MG63 (cell line): ENCODE measurements at regions not wholly inside any gene's neighbourhood (a gene's known extent, or its start where the extent isn't known, plus 50 kb on each side); places are given as distances from the start of the nearest gene placed in this dataset.

Experiments
- DNase-seq: peaks from one replicate; pipeline ENCODE4 v3.0.0-alpha.2; 2020
- H3K27me3 ChIP-seq: fragments of 250-450 bp; sonication (Bioruptor Pico); 2 replicates; pipeline ENCODE4 v1.5.1; 2020; ENCODE audit warnings: mild to moderate bottlenecking, moderate library complexity
- H3K36me3 ChIP-seq: fragments of 250-450 bp; sonication (Bioruptor Pico); 2 replicates; pipeline ENCODE4 v1.5.1; 2020; ENCODE audit warnings: mild to moderate bottlenecking, moderate library complexity
- H3K4me3 ChIP-seq: fragments of 250-450 bp; sonication (Bioruptor Pico); 2 replicates; pipeline ENCODE4 v1.5.1; 2020; ENCODE audit warnings: mild to moderate bottlenecking, moderate library complexity
- H3K9me3 ChIP-seq: fragments of 250-450 bp; sonication (Bioruptor Pico); 2 replicates; pipeline ENCODE4 v1.5.1; 2020; ENCODE audit warnings: mild to moderate bottlenecking, moderate library complexity

DNA sequence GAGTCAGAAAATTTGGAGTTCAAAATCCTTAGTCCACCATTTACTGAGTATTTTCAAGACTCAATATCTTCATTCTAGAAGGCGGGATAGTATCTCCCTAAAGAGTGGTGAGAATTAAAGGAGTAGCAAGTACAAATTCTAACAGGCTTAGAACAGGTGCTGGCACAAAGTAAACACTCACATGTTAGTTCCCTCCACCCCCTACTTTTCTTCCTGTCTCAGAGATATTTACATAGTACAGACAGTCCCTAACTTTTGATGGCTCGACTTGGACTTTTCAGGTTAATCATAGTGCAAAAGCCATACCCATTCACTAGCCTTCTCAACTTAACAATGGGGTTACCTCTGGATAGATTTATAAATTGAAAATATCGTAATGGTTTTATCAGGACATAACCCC lies 476.2 kb upstream of the RASGRP1 start:
- no peaks in the 10 kb centered on the region for H3K9me3 ChIP-seq
- H3K36me3 ChIP-seq: no peaks in the 10 kb centered on the region
- no peaks in the 10 kb centered on the region for H3K27me3 ChIP-seq
- H3K4me3 ChIP-seq: no peak overlapping the region
- DNase-seq: no peak

GRCh38 chr15:39041979-39042495 lies 477.4 kb upstream of the RASGRP1 start:
- H3K36me3 ChIP-seq: no peaks in the 10 kb centered on the region
- no peaks in the 10 kb centered on the region for H3K9me3 ChIP-seq
- no peak overlapping the region for H3K4me3 ChIP-seq
- no peaks in the 10 kb centered on the region for H3K27me3 ChIP-seq
- DNase-seq: no peak

- H3K4me3 ChIP-seq: no peak overlapping the region
- no peaks in the 10 kb centered on the region for H3K27me3 ChIP-seq
- H3K36me3 ChIP-seq: no peaks in the 10 kb centered on the region
- no peak for DNase-seq
- peaks cover 18% of the 10 kb centered on the region for H3K9me3 ChIP-seq
Observed at GRCh38 chr15:39051626-39052322, 487.2 kb upstream of the RASGRP1 start.

DNA sequence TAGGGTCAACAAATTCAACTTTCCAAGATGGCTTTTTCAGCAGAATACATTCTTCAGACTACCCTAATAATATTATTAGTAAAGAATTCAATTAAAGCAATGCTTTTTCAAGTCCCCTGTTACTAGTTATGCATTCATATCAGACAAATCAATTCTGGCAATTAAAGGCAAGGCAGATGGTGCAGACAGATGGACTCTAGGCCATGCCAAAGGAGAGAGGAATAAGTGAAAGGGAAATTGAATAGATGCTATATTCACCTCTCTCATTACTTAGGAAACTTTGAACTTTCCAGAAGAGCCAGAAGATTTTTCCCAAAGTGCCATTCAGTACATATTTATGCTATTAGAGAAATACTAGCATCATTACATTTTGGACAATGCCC lies 487.7 kb upstream of the RASGRP1 start:
- Histone ChIP-seq H3K4me3 (no peak overlapping the region), H3K9me3 (peaks cover 18% of the 10 kb centered on the region), H3K27me3 (no peaks in the 10 kb centered on the region), H3K36me3 (no peaks in the 10 kb centered on the region)
- no peak for DNase-seq

DNA sequence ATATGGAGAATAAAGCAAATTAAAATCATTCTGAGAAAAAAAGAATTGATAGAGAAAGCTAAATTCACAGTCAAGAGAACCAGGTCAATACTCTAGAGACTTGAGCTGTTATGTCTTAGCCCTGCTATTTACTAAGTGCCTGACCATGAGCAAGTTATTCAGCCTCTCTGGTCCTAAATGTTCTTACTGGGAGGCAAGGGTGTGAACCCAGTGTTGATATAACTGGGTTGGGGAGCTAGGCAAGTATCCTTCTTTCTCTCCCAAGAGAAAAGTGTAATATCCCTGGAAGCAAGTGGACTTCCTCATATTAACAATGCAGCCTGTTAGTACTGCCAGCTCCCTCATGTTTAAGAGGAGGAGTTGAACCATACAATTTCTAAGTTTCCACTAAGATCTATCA lies 488.9 kb upstream of the RASGRP1 start:
- DNase-seq: no peak
- Histone ChIP-seq H3K27me3 (no peaks in the 10 kb centered on the region), H3K4me3 (no peak overlapping the region), H3K9me3 (peaks cover 17% of the 10 kb centered on the region), H3K36me3 (no peaks in the 10 kb centered on the region)

DNA sequence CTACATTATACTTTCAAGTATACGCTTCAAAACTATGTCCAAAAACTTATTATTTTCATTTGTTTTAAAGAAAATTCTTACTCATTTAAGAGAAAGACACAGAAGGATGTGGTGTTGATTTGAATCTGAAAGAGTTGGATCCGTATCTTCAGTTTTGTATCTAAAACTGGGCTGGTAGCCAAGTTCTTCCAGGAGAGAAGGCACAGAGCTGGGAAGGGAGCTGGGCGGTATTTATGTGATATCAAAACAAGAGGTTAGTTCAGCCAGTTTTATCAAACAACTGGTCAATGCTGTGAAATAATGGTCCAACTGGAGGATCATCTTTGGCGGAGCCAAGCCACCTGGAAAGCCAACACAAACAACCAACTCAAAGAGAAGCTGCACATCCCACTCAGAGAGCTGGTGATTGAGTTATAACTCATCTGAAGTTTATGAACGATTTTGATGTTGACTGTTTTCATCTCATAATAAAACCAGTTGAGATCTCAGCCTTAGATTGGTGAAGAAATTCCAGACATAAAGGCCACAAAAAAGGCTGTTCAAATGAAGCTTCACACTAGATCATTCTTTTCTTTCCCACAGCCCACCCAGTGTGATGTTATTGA lies 489.6 kb upstream of the RASGRP1 start:
- Histone ChIP-seq H3K27me3 (no peaks in the 10 kb centered on the region), H3K36me3 (no peaks in the 10 kb centered on the region), H3K4me3 (no peak overlapping the region), H3K9me3 (peaks cover 11% of the 10 kb centered on the region; the same call in 1 of the 2 replicates)
- DNase-seq: peak; percentile 17

DNA sequence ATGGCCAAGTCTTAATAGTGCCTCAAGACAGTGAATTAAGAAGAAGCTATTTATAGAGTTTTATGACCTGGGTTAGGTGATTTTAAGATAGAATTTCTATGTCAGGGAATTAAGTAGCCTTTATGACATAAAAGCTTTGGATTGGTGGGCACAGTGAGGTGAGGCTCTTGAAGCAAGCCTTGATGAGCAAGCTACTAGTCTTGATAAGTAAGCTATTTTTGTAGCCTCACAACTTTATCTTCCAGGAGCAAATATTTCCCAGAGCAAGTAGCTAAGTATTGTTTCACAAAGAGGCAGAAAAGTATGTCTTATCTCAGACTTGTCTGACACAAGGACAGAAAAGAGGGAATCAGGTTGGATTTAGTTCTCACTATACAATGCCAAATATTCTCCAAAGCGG lies 491.7 kb upstream of the RASGRP1 start:
- H3K9me3 ChIP-seq: no peaks in the 10 kb centered on the region; the same call in 1 of the 2 replicates
- no peaks in the 10 kb centered on the region for H3K36me3 ChIP-seq
- H3K27me3 ChIP-seq: no peaks in the 10 kb centered on the region
- no peak overlapping the region for H3K4me3 ChIP-seq
- no peak for DNase-seq

- Histone ChIP-seq H3K4me3 (no peak overlapping the region), H3K9me3 (no peaks in the 10 kb centered on the region; the same call in 1 of the 2 replicates), H3K36me3 (no peaks in the 10 kb centered on the region), H3K27me3 (no peaks in the 10 kb centered on the region)
- no peak for DNase-seq
Observed at GRCh38 chr15:39058351-39059131, 493.9 kb upstream of the RASGRP1 start.

DNA sequence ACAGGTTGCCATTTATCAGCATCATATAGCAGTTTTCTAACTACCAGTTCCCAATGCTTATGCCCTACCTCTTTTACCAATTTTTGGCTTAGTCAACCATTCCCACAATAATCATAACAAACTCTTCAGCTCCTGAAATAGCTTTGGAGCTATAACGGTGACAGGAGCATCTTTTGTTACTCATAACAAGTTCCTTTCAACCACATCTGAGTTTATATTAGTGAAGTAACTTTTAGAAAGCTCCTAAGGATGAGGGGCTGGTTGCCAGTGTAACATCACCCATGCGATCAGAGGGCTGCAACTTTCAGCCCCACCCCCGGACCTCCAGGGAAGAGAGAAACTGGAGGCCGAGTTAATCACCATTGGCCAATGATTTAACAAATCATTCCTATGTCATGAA lies 495.3 kb upstream of the RASGRP1 start:
- DNase-seq: no peak
- Histone ChIP-seq H3K9me3 (no peaks in the 10 kb centered on the region), H3K36me3 (no peaks in the 10 kb centered on the region), H3K4me3 (no peak overlapping the region), H3K27me3 (no peaks in the 10 kb centered on the region)

DNA sequence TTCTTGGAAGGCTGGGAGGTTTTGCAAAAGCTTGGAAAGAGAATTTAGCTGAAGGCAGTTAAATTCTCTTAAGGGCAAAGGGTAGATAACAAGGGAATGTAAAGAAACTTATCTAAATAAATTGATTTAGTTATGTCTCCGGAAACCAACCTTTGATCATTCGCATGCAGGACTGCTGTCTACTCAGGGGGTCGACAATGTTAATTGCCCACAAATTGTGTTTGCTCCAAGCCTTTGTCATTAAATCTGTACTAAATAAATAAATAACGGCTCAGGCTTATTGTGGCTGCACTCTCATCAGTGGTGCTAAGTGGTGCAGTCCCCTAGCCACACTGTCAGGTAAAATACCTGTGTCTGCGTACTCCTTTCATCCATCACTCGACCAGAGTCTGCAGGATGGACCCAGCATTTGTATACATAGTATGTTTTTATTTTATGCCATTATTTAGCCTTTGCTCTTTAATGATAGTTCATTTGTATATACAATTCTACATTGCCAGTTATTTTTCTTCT lies 497.4 kb upstream of the RASGRP1 start:
- Histone ChIP-seq H3K27me3 (no peaks in the 10 kb centered on the region), H3K4me3 (no peak overlapping the region), H3K9me3 (no peaks in the 10 kb centered on the region), H3K36me3 (no peaks in the 10 kb centered on the region)
- DNase-seq: no peak

GRCh38 chr15:39066677-39067076 lies 502.1 kb upstream of the RASGRP1 start:
- H3K36me3 ChIP-seq: no peaks in the 10 kb centered on the region
- DNase-seq: no peak
- no peaks in the 10 kb centered on the region for H3K9me3 ChIP-seq
- H3K4me3 ChIP-seq: no peak overlapping the region
- H3K27me3 ChIP-seq: no peaks in the 10 kb centered on the region

DNA sequence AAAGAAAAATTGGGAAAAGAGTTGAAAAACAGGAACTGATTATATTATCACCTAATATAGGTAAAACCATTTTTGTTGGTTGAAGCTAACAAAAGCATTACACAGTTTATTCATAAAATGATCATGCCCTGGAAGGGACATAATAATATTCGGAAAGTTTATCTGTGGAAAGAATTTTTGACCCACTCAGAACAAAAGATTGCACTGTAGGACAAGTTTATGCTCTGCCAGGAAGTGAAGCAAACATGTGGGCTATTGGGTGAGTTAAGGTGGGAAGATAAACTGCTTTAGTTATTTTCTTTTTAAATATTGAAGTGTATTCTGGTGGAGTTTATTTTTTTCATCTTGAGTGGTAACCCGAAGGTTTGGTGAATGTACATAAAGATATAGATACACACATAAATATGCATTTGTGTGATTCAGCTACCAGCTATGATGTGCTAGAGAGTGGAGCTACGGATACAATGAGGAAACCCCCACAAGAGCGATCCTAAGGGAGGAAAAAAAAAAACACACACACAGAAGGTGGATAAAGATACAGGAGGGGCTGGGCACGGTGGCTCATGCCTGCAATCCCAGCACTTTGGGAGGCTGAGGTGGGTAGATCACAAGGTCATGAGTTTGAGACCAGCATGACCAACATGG lies 506.4 kb upstream of the THBS1 start:
- H3K9me3 ChIP-seq: no peaks in the 10 kb centered on the region
- no peaks in the 10 kb centered on the region for H3K36me3 ChIP-seq
- DNase-seq: no peak
- no peaks in the 10 kb centered on the region for H3K27me3 ChIP-seq
- no peak overlapping the region for H3K4me3 ChIP-seq

DNA sequence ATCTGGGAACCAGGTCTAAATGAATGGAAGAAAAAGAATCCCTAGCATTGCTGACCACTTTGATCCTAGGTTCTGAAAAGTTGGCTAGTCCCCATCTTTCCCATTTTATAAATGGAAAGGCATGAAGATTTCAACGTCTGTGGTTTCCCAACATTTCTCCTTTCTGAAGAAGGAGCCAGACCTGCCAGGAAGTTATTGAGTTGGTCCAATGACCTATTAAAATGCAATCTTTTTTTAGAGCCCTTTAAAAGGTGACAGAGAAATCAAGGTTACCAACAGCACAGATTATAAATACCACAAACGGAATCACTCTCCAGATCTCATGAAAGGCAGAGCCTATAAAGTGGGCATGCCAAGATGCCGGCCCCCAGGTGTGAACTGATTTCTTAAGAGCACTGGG lies 505.6 kb upstream of the THBS1 start:
- no peak overlapping the region for H3K4me3 ChIP-seq
- H3K27me3 ChIP-seq: no peaks in the 10 kb centered on the region
- no peaks in the 10 kb centered on the region for H3K9me3 ChIP-seq
- no peaks in the 10 kb centered on the region for H3K36me3 ChIP-seq
- no peak for DNase-seq

- no peaks in the 10 kb centered on the region for H3K27me3 ChIP-seq
Observed at GRCh38 chr15:39075756-39076341, 505.0 kb upstream of the THBS1 start.

DNA sequence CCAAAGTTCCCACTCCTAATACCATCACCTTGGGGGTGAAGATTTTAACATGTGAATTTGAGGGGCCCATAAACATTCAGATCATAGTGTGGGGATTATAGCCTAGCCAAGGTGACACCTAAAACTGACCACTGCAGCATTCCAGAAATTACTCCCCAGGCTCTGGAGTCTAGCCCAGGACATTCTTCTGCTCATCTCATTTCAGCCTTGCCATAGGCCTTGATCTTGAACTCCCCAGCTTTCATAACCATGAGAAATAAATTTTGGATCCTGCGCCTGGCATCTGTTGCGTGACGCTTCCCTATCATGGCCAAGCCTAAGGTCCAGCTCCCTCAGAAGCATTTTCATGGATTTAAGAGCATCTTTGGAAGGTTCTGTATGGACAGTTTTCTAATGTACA lies 502.9 kb upstream of the THBS1 start:
- Histone ChIP-seq H3K27me3 (no peaks in the 10 kb centered on the region), H3K36me3 (no peaks in the 10 kb centered on the region), H3K4me3 (no peak overlapping the region), H3K9me3 (no peaks in the 10 kb centered on the region)
- no peak for DNase-seq

More at GRCh38 chr15:39075756-39076341, 505.0 kb upstream of the THBS1 start:
- Histone ChIP-seq H3K36me3 (no peaks in the 10 kb centered on the region), H3K4me3 (no peak overlapping the region), H3K9me3 (no peaks in the 10 kb centered on the region)
- DNase-seq: no peak

DNA sequence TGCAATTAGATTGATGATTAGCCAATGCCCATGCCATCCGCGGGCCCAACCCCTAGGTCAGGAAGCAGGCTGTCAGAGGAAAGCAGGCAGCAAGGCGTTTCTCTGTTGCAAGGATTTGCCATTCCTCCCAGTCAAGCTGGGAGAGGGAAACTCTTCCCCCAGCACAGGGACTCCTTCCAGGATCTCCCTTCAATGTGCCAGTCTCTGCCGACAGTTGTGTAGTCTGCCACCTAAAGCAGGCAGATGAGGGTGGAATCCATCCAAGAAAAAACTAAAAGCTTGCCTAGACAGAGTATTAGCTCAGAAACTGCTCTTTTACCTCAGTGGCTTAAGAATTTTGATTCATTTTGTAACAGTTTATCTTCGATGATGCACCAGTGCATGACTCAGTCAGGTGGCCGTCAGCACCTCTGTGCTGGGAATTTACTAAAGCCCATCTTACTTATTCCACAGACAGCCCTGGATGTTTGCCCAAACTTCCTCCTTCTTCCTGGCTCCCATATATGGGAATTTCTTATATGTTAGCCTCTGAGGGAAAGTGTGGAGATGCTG lies 501.5 kb upstream of the THBS1 start:
- peak; percentile 63 for DNase-seq
- H3K36me3 ChIP-seq: no peaks in the 10 kb centered on the region
- H3K27me3 ChIP-seq: no peaks in the 10 kb centered on the region
- H3K9me3 ChIP-seq: no peaks in the 10 kb centered on the region
- no peak overlapping the region for H3K4me3 ChIP-seq
